ENCODE measurements at regions not wholly inside any gene's neighbourhood (a gene's known extent, or its start where the extent isn't known, plus 50 kb on each side); places are given as distances from the start of the nearest gene placed in this dataset.

DNA sequence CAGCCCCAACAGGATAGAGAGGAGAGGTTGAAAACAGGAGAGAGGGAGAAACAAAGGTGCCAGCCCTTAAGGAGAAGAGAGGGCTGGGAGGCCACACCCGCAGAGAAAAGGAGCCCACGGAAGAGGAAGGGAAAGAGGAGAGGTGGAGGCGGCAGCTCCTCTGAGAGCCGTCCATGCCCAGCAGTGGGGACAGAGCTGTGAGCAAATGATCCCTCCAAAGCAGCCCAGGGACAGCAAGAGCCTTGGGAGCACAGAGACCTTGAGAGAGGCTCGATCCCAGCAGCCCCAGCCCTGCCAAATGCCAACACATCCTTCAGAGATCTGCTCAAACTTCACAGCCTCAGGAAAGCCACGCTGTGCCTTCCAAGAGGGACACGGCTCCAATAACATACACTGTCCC, 66.7 kb upstream of the CORO2B start:
- TF ChIP-seq, protein P1, sequence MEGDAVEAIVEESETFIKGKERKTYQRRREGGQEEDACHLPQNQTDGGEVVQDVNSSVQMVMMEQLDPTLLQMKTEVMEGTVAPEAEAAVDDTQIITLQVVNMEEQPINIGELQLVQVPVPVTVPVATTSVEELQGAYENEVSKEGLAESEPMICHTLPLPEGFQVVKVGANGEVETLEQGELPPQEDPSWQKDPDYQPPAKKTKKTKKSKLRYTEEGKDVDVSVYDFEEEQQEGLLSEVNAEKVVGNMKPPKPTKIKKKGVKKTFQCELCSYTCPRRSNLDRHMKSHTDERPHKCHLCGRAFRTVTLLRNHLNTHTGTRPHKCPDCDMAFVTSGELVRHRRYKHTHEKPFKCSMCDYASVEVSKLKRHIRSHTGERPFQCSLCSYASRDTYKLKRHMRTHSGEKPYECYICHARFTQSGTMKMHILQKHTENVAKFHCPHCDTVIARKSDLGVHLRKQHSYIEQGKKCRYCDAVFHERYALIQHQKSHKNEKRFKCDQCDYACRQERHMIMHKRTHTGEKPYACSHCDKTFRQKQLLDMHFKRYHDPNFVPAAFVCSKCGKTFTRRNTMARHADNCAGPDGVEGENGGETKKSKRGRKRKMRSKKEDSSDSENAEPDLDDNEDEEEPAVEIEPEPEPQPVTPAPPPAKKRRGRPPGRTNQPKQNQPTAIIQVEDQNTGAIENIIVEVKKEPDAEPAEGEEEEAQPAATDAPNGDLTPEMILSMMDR (IDR thresholded peaks at IDR 0.05; ENCODE audit: insufficient read depth, low read depth, low read length), result no peak
- no peak overlapping the region for H3K4me3 ChIP-seq (ENCODE audit: low read depth, low read length)
- no peak for DNase-seq (ENCODE audit: low read depth)

DNA sequence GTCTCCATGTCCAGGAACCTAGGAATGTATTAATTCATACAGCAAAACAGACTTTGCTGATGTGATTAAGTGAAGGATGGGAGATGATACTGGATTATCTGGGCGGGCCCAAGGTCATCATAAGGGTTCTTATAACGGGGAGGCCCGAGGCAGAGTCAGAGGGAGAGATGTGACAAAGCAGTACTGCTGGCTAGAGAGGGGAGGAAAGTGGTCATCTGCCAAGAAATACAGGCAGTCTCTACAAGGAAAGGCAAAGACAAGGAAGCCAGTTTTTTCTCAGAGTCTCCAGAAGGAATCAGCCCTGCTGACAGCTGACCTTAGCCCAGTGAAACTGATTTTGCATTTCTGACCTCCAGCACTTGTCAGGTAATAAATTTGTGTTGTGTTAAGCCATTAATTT, 66.2 kb upstream of the CORO2B start:
- no peak for DNase-seq (ENCODE audit: low read depth)
- TF ChIP-seq, protein P1 (IDR thresholded peaks at IDR 0.05; ENCODE audit: insufficient read depth, low read depth, low read length), result no peak
- H3K4me3 ChIP-seq (ENCODE audit: low read depth, low read length), result no peak overlapping the region

DNA sequence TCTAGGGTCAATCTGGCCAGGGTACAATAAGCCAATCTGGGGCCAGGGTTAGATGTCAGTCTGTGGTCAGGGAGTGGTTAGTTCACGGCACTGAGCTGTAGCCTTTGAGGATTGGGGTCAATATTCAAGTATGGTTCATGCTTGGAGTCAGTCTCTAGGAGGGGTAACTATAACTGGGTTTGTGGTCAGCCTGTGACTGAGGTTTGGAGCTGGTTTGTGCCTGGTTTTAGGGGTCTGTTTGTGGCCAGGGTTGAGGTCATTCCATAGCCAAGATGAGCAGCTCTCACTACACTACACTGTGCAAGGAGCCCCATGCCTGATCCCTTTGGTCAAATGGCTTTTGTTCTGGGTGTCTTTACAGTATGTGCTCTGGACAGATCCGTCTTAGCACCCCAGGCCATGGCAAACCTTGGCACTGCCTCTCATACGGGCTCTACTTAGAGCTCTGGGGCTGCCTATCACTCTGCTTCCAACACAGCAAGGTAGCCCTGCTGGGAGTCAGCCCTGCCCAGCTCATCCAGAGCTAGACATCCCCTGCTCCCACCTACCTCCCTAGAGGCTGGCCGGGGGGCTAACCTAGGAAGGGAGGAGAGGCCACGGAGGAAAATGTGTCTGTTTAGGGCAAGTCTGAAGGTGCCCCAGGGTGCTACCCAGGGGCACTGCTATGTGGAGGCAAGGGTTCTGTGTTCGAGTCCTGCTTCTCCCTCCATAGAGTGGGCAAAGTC, 63.3 kb upstream of the CORO2B start:
- no peak for DNase-seq (ENCODE audit: low read depth)
- H3K4me3 ChIP-seq (ENCODE audit: low read depth, low read length), result no peak overlapping the region
- TF ChIP-seq, protein P1 (IDR thresholded peaks at IDR 0.05; ENCODE audit: insufficient read depth, low read depth, low read length), result no peak

DNA sequence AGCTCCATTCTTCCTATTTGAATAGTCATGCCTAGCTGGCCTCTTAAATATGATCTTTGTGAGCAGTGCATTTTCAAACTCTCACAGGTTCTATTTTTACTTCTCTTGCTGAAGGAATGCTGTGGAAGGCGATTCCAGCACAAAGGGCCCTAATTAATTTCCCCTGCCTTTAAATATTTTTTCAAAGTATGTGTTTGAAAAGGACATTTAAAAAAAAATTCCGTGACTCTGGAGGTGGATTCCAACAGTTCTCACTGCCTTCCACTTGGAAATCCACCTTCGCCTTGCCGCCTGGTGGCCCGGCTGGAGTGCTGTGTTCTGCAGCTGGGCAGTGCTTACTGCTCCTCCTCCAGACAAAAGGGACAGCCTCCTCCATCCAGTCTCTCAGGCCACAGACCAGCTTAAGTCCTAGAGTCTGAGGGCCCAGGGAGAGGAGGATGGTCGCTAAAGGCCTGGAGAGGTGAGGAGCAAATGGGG, 61.5 kb upstream of the CORO2B start:
- DNase-seq (ENCODE audit: low read depth), result no peak
- no peak overlapping the region for H3K4me3 ChIP-seq (ENCODE audit: low read depth, low read length)
- TF ChIP-seq, protein P1 (IDR thresholded peaks at IDR 0.05; ENCODE audit: insufficient read depth, low read depth, low read length), result no peak

DNA sequence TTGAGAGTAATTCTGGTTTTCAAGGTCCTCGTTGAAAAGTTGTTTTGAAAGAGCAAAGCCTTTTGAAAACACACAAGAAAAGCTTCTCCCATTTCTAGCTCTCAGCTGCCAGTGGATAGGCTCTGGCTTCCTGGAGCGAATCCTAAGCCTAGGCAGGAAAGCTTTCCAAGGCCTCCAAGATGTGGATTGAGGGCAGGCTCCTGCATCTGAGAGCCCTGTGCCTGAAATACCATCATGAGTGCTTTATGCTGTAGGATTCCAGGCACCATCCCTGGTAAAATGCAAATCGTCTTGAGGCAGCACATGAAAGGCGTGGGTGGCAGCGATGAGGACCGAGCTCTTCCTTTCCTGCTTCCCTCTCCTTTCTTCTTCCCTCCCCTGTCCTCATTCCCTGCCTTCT, 60.7 kb upstream of the CORO2B start:
- H3K4me3 ChIP-seq (ENCODE audit: low read depth, low read length), result no peak overlapping the region
- DNase-seq (ENCODE audit: low read depth), result no peak
- TF ChIP-seq, protein P1 (IDR thresholded peaks at IDR 0.05; ENCODE audit: insufficient read depth, low read depth, low read length), result no peak

DNA sequence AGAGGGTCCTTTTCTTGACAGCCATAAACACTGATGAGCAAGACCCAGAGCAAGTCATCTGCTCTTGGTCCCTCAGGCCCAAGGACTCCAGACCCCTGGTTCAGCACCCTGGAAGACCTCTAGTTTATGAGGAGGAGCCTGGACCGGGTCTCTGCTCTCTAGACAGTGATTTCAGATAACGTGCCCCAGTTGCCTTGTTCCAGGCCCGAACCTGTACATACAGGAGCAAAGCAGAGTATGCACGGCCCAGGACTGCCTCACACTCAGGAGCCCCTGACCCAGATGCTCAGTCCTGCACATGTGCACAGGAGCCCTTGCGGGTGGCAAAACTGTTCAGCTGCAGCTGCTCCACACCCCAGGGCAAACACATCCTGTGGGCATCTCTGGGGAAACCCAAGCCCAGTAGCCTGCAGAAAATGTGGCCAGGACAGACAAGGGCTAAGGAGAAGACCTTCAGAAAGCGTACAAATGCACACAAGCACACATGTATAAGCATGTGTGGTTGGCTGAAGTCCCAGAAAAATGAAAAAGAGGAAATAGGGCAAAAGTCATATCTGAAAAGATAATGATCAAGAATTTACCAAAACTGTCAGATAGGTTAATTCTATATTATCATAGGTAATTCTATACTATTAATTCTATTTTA, 59.9 kb upstream of the CORO2B start:
- TF ChIP-seq, protein P1 (IDR thresholded peaks at IDR 0.05; ENCODE audit: insufficient read depth, low read depth, low read length), result no peak
- DNase-seq (ENCODE audit: low read depth), result no peak
- no peak overlapping the region for H3K4me3 ChIP-seq (ENCODE audit: low read depth, low read length)
